ENCODE measurements at regions not wholly inside any gene's neighbourhood (a gene's known extent, or its start where the extent isn't known, plus 50 kb on each side); places are given as distances from the start of the nearest gene placed in this dataset.

GRCh38 chr5:145242551-145242950, 592.6 kb downstream of the PRELID2 start:
- TF ChIP-seq CTCF (conservative IDR thresholded peaks at IDR 0.05; ENCODE audit: control insufficient read depth, insufficient read depth, low read depth, low read length): no peak
- no peak for DNase-seq (ENCODE audit: low read depth)
- H3K4me3 ChIP-seq (ENCODE audit: control insufficient read depth, low read depth, low read length): no peak overlapping the region

GRCh38 chr5:145237843-145238242, 597.3 kb downstream of the PRELID2 start:
- H3K4me3 ChIP-seq (ENCODE audit: control insufficient read depth, low read depth, low read length): no peak overlapping the region
- DNase-seq (ENCODE audit: low read depth): peak; percentile 55
- peak; percentile 58 for TF ChIP-seq CTCF (conservative IDR thresholded peaks at IDR 0.05; ENCODE audit: control insufficient read depth, insufficient read depth, low read depth, low read length)

- no peak for TF ChIP-seq CTCF (conservative IDR thresholded peaks at IDR 0.05; ENCODE audit: control insufficient read depth, insufficient read depth, low read depth, low read length)
- no peak for DNase-seq (ENCODE audit: low read depth)
- H3K4me3 ChIP-seq (ENCODE audit: control insufficient read depth, low read depth, low read length): no peak overlapping the region
Measured at GRCh38 chr5:145236983-145237382, 598.2 kb downstream of the PRELID2 start.

- DNase-seq (ENCODE audit: low read depth): peak; percentile 4
- no peak overlapping the region for H3K4me3 ChIP-seq (ENCODE audit: control insufficient read depth, low read depth, low read length)
- TF ChIP-seq CTCF (conservative IDR thresholded peaks at IDR 0.05; ENCODE audit: control insufficient read depth, insufficient read depth, low read depth, low read length): no peak
Measured at GRCh38 chr5:145236127-145236526, 599.0 kb downstream of the PRELID2 start.

- no peak for TF ChIP-seq CTCF (conservative IDR thresholded peaks at IDR 0.05; ENCODE audit: control insufficient read depth, insufficient read depth, low read depth, low read length)
- no peak overlapping the region for H3K4me3 ChIP-seq (ENCODE audit: control insufficient read depth, low read depth, low read length)
- DNase-seq (ENCODE audit: low read depth): no peak
Measured at GRCh38 chr5:145233461-145233860, 601.7 kb downstream of the PRELID2 start.

- DNase-seq (ENCODE audit: low read depth): no peak
- no peak for TF ChIP-seq CTCF (conservative IDR thresholded peaks at IDR 0.05; ENCODE audit: control insufficient read depth, insufficient read depth, low read depth, low read length)
- H3K4me3 ChIP-seq (ENCODE audit: control insufficient read depth, low read depth, low read length): no peak overlapping the region
Measured at GRCh38 chr5:145230781-145231180, 604.4 kb downstream of the PRELID2 start.

- no peak for TF ChIP-seq CTCF (conservative IDR thresholded peaks at IDR 0.05; ENCODE audit: control insufficient read depth, insufficient read depth, low read depth, low read length)
- no peak overlapping the region for H3K4me3 ChIP-seq (ENCODE audit: control insufficient read depth, low read depth, low read length)
Measured at GRCh38 chr5:145228564-145228963, 606.6 kb downstream of the PRELID2 start.

More at GRCh38 chr5:145228564-145228963, 606.6 kb downstream of the PRELID2 start:
- no peak for DNase-seq (ENCODE audit: low read depth)

Data from fibroblast of mammary gland (primary cell).